GM12801 (cell line): ENCODE measurements at regions not wholly inside any gene's neighbourhood (a gene's known extent, or its start where the extent isn't known, plus 50 kb on each side); places are given as distances from the start of the nearest gene placed in this dataset.

Source experiments
- TF ChIP-seq, protein P1 (sequence below): IDR thresholded peaks from one replicate; pipeline ENCODE4 v1.5.1; 2011; ENCODE audit warnings: control low read depth; ENCODE audit not compliant: insufficient read length; ENCODE audit errors: extremely low read depth

DNA sequence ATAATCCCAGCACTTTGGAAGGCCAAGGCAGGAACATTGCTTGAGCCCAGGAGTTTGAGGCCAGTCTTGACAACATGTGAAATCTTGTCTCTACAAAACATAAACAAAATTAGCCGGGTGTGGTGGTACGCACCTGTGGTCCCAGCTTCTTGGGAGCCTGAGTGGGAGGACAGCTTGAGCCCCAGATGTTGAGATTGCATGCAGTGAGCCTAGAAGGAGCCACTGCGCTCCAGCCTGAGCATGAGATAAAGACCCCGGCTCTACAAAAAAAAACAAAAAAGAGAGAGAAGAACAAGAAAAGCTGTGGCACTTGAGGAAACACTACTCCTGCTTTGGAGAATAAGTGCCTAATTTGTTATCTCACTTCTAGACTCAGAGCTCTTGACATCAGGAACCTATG lies 146.6 kb downstream of the GLUL start:
- TF ChIP-seq, protein P1, sequence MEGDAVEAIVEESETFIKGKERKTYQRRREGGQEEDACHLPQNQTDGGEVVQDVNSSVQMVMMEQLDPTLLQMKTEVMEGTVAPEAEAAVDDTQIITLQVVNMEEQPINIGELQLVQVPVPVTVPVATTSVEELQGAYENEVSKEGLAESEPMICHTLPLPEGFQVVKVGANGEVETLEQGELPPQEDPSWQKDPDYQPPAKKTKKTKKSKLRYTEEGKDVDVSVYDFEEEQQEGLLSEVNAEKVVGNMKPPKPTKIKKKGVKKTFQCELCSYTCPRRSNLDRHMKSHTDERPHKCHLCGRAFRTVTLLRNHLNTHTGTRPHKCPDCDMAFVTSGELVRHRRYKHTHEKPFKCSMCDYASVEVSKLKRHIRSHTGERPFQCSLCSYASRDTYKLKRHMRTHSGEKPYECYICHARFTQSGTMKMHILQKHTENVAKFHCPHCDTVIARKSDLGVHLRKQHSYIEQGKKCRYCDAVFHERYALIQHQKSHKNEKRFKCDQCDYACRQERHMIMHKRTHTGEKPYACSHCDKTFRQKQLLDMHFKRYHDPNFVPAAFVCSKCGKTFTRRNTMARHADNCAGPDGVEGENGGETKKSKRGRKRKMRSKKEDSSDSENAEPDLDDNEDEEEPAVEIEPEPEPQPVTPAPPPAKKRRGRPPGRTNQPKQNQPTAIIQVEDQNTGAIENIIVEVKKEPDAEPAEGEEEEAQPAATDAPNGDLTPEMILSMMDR: no peak

- TF ChIP-seq, protein P1: no peak
Observed at GRCh38 chr1:182244451-182244850, 147.1 kb downstream of the GLUL start.

DNA sequence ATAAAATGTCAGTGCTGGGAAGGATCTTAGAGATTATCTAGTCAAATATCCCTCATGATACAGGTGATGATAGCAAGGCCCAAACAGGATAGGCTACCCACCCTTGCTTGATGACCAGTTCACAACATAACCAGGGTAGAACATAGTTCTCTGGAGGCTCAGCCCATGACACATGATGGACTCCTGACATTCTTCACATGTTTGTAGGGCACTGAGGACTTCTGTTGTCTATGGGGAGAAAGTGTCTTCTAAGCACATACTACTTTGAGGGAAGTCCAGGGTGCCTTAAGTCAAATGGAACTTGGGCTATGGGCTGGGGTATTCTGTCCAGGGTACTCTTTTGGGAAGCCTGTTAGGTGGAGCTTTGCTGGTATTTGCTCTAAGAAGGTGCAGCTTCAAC lies 148.9 kb downstream of the GLUL start:
- TF ChIP-seq, protein P1: no peak

DNA sequence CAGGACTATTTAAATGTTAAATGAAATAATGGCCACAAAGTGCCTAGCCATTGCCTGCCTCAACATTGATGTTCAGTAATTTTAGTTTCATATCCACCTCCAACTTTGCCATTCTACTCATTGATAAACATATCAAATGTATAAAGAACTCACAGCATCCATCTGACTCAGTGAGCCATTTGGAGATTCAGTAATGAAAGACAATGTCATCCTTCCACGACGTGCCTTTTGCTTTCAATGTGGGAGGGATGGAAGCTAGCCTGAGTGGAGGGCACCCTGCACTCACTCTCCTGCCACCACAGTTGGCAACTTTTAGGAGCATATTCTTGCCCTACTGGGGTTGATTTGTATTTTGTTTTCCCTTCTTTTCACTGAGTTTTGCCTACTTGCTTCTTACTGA lies 151.5 kb downstream of the GLUL start:
- TF ChIP-seq, protein P1: no peak

GRCh38 chr1:182238421-182238820 lies 153.2 kb downstream of the GLUL start:
- TF ChIP-seq, protein P1: no peak

GRCh38 chr1:182237329-182237728 lies 154.3 kb downstream of the GLUL start:
- TF ChIP-seq, protein P1: no peak

GRCh38 chr1:182236651-182237077 lies 154.9 kb downstream of the GLUL start:
- TF ChIP-seq, protein P1: no peak
